HG03342 (cell line): ENCODE measurements at regions not wholly inside any gene's neighbourhood (a gene's known extent, or its start where the extent isn't known, plus 50 kb on each side); places are given as distances from the start of the nearest gene placed in this dataset.
"Not testable (repeated sequence)": the region's sequence is repeated elsewhere in the genome, so short reads cannot be mapped to it uniquely, and the experiment has no call there.

Source experiments
- ATAC-seq: cut with Tn5 transposase; IDR thresholded peaks from one replicate; pipeline ENCODE4 v1.9.1; 2021; ENCODE audit warnings: mild to moderate bottlenecking, moderate library complexity; ENCODE audit not compliant: unreplicated experiment

- no peak for ATAC-seq
Measured at GRCh38 chr10:113485736-113486135, 67.1 kb upstream of the HABP2 start.

GRCh38 chr10:113486531-113486930, 66.3 kb upstream of the HABP2 start:
- ATAC-seq, result no peak

GRCh38 chr10:113487154-113487553, 65.7 kb upstream of the HABP2 start:
- no peak for ATAC-seq

GRCh38 chr10:113488186-113488585, 64.7 kb upstream of the HABP2 start:
- no peak for ATAC-seq

GRCh38 chr10:113489522-113489921, 63.3 kb upstream of the HABP2 start:
- not testable (repeated sequence) for ATAC-seq

- no peak for ATAC-seq
Measured at GRCh38 chr10:113491967-113492565, 60.8 kb upstream of the HABP2 start.

- no peak for ATAC-seq
Measured at GRCh38 chr10:113493195-113493594, 59.7 kb upstream of the HABP2 start.

- no peak for ATAC-seq
Measured at GRCh38 chr10:113493882-113494301, 59.0 kb upstream of the HABP2 start.

- no peak for ATAC-seq
Measured at GRCh38 chr10:113494761-113495160, 58.1 kb upstream of the HABP2 start.

- ATAC-seq, result no peak
Measured at GRCh38 chr10:113495553-113495952, 57.3 kb upstream of the HABP2 start.

- ATAC-seq, result no peak
Measured at GRCh38 chr10:113496111-113497109, 56.4 kb upstream of the HABP2 start.

GRCh38 chr10:113497198-113497597, 55.7 kb upstream of the HABP2 start:
- no peak for ATAC-seq

- ATAC-seq, result no peak
Measured at GRCh38 chr10:113498997-113499396, 53.9 kb upstream of the HABP2 start.

- no peak for ATAC-seq
Measured at GRCh38 chr10:113499806-113500205, 53.0 kb upstream of the HABP2 start.

GRCh38 chr10:113501031-113501430, 51.8 kb upstream of the HABP2 start:
- not testable (repeated sequence) for ATAC-seq
